T-helper 1 cell treated with Interleukin-12 subunit alpha and Interleukin-12 subunit beta and Interleukin-4 antibody, amounts not matched to agents 30 ng/mL and 1 ng/mL, for 36 hours (primary cell): ENCODE measurements at regions not wholly inside any gene's neighbourhood (a gene's known extent, or its start where the extent isn't known, plus 50 kb on each side); places are given as distances from the start of the nearest gene placed in this dataset.

Experiments used
- intact Hi-C: fragments of 100-400 bp; cut with micrococcal nuclease; formaldehyde crosslinking; loops from one replicate; pipeline ENCODE4 v1.15.1; 2024

GRCh38 chr13:53822136-53822535 lies 793.5 kb downstream of the OLFM4 start:
- intact Hi-C loops, result no loop called here

- intact Hi-C loops, result no loop called here
Observed at GRCh38 chr13:53839461-53839860, 810.8 kb downstream of the OLFM4 start.

GRCh38 chr13:53844473-53845146 lies 816.0 kb downstream of the OLFM4 start:
- intact Hi-C loops, result no loop called here

- intact Hi-C loops, result no loop called here
Observed at GRCh38 chr13:53847502-53847901, 818.9 kb downstream of the OLFM4 start.

- intact Hi-C loops, result no loop called here
Observed at GRCh38 chr13:53848366-53848961, 819.9 kb downstream of the OLFM4 start.

GRCh38 chr13:53854321-53854720 lies 825.7 kb downstream of the OLFM4 start:
- intact Hi-C loops, result no loop called here

- intact Hi-C loops, result no loop called here
Observed at GRCh38 chr13:53856573-53857195, 828.1 kb downstream of the OLFM4 start.

GRCh38 chr13:53863520-53863919 lies 834.9 kb downstream of the OLFM4 start:
- intact Hi-C loops, result no loop called here

- intact Hi-C loops, result no loop called here
Observed at GRCh38 chr13:53873558-53873957, 844.9 kb downstream of the OLFM4 start.

GRCh38 chr13:53878861-53879260 lies 850.2 kb downstream of the OLFM4 start:
- intact Hi-C loops, result no loop called here

- intact Hi-C loops, result no loop called here
Observed at GRCh38 chr13:53885997-53886396, 857.4 kb downstream of the OLFM4 start.

GRCh38 chr13:53890696-53891095 lies 862.1 kb downstream of the OLFM4 start:
- intact Hi-C loops, result no loop called here

- intact Hi-C loops, result no loop called here
Observed at GRCh38 chr13:53901593-53901992, 873.0 kb downstream of the OLFM4 start.

- intact Hi-C loops, result no loop called here
Observed at GRCh38 chr13:53907891-53908290, 879.3 kb downstream of the OLFM4 start.

- intact Hi-C loops, result no loop called here
Observed at GRCh38 chr13:53920916-53921315, 892.3 kb downstream of the OLFM4 start.

- intact Hi-C loops, result no loop called here
Observed at GRCh38 chr13:53921473-53921872, 892.9 kb downstream of the OLFM4 start.

- intact Hi-C loops, result no loop called here
Observed at GRCh38 chr13:53941588-53942190, 913.1 kb downstream of the OLFM4 start.

GRCh38 chr13:53946500-53946899 lies 917.9 kb downstream of the OLFM4 start:
- intact Hi-C loops, result no loop called here

GRCh38 chr13:53953183-53953582 lies 924.6 kb downstream of the OLFM4 start:
- intact Hi-C loops, result no loop called here
